ENCODE measurements at regions not wholly inside any gene's neighbourhood (a gene's known extent, or its start where the extent isn't known, plus 50 kb on each side); places are given as distances from the start of the nearest gene placed in this dataset.

GRCh38 chr18:67612281-67612680 is 95.8 kb upstream of the DSEL start:
- no peak for TF ChIP-seq CTCF (IDR thresholded peaks at IDR 0.05; ENCODE audit: borderline replicate concordance)
- intact Hi-C loops (cut with micrococcal nuclease), result no loop called here
- H3K36me3 ChIP-seq, result no peaks in the 10 kb centered on the region
- no peaks in the 10 kb centered on the region for H3K27me3 ChIP-seq (ENCODE audit: low read depth)
- H3K4me1 ChIP-seq, result no peaks in the 10 kb centered on the region
- peaks cover 3% of the 10 kb centered on the region for H3K9me3 ChIP-seq (replicated peaks)
- no peak overlapping the region for H3K27ac ChIP-seq (replicated peaks)
- no peak for DNase-seq
- no peak overlapping the region for H3K4me3 ChIP-seq

DNA sequence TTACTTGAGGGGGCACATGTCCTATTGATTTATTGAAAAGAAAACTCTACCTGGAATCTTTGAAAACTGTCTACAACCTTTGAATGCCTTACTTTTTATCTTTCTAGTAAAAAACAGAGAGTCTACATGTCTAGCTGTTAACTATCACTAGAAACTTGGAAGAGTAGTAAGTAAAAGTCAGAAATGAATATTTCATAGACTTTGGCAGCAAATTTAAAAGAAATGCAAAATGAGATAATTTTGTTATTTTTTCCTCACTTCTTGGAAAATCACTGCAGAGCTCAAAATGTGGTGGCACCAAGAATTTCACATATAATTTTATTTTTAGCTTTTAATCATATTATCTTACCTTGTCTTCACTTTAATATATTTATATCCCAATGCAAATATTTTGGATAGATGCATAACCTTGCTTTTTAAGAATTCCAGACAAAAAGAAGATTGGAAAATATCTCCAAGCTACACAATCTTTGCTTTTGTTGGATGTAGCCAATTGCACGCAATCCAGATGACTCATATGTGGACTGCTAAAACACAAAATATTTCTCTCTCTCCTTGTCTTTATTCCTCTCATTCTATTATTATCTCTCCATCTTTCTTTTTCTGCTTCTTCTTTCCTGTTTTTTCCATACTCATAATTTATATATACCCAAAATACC is 92.2 kb upstream of the DSEL start:
- Histone ChIP-seq H3K27ac (replicated peaks) (no peak overlapping the region), H3K36me3 (no peaks in the 10 kb centered on the region), H3K4me3 (no peak overlapping the region), H3K27me3 (ENCODE audit: low read depth) (no peaks in the 10 kb centered on the region), H3K4me1 (no peaks in the 10 kb centered on the region), H3K9me3 (replicated peaks) (peaks cover 3% of the 10 kb centered on the region)
- TF ChIP-seq CTCF (IDR thresholded peaks at IDR 0.05; ENCODE audit: borderline replicate concordance), result no peak
- no peak for DNase-seq
- intact Hi-C loops (cut with micrococcal nuclease), result no loop called here

DNA sequence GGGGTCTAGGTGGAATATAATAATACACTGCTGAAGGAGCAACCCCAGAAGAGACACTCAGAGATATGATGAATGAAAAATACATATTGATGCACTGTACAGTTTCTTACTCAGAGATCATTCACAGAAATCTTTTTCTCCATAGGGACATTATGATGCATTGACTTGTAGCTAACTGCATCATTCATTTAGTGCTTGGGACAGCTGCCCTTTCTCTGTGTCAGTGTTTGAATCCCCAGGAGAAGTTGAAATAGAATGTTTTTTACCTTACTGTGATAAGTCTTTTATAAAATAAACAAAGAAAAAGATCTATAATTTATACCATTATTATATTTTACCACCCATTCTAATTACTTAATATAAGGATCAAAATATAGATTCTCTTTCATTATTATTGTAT is 91.7 kb upstream of the DSEL start:
- Histone ChIP-seq H3K4me3 (no peak overlapping the region), H3K9me3 (replicated peaks) (peaks cover 3% of the 10 kb centered on the region), H3K36me3 (no peaks in the 10 kb centered on the region), H3K27ac (replicated peaks) (no peak overlapping the region), H3K27me3 (ENCODE audit: low read depth) (no peaks in the 10 kb centered on the region), H3K4me1 (no peaks in the 10 kb centered on the region)
- no peak for DNase-seq
- intact Hi-C loops (cut with micrococcal nuclease), result no loop called here
- TF ChIP-seq CTCF (IDR thresholded peaks at IDR 0.05; ENCODE audit: borderline replicate concordance), result no peak

- Histone ChIP-seq H3K27ac (replicated peaks) (no peak overlapping the region), H3K4me1 (no peaks in the 10 kb centered on the region), H3K36me3 (no peaks in the 10 kb centered on the region), H3K4me3 (no peak overlapping the region), H3K9me3 (replicated peaks) (peaks cover 20% of the 10 kb centered on the region), H3K27me3 (ENCODE audit: low read depth) (no peaks in the 10 kb centered on the region)
- intact Hi-C loops (cut with micrococcal nuclease), result no loop called here
- no peak for DNase-seq
- no peak for TF ChIP-seq CTCF (IDR thresholded peaks at IDR 0.05; ENCODE audit: borderline replicate concordance)
These were observed 84.0 kb upstream of the DSEL start for GRCh38 chr18:67600181-67601180.

- no peaks in the 10 kb centered on the region for H3K36me3 ChIP-seq
- H3K4me1 ChIP-seq, result no peaks in the 10 kb centered on the region
- peaks cover 31% of the 10 kb centered on the region for H3K9me3 ChIP-seq (replicated peaks)
- no peak overlapping the region for H3K4me3 ChIP-seq
- H3K27ac ChIP-seq (replicated peaks), result no peak overlapping the region
- intact Hi-C loops (cut with micrococcal nuclease), result no loop called here
- TF ChIP-seq CTCF (IDR thresholded peaks at IDR 0.05; ENCODE audit: borderline replicate concordance), result no peak
- no peak for DNase-seq
- H3K27me3 ChIP-seq (ENCODE audit: low read depth), result no peaks in the 10 kb centered on the region
These were observed 82.8 kb upstream of the DSEL start for GRCh38 chr18:67599277-67599676.
